ENCODE measurements at regions not wholly inside any gene's neighbourhood (a gene's known extent, or its start where the extent isn't known, plus 50 kb on each side); places are given as distances from the start of the nearest gene placed in this dataset.

GRCh38 chr6:8234321-8234720 lies 132.0 kb upstream of the EEF1E1 start:
- TF ChIP-seq, protein P1, sequence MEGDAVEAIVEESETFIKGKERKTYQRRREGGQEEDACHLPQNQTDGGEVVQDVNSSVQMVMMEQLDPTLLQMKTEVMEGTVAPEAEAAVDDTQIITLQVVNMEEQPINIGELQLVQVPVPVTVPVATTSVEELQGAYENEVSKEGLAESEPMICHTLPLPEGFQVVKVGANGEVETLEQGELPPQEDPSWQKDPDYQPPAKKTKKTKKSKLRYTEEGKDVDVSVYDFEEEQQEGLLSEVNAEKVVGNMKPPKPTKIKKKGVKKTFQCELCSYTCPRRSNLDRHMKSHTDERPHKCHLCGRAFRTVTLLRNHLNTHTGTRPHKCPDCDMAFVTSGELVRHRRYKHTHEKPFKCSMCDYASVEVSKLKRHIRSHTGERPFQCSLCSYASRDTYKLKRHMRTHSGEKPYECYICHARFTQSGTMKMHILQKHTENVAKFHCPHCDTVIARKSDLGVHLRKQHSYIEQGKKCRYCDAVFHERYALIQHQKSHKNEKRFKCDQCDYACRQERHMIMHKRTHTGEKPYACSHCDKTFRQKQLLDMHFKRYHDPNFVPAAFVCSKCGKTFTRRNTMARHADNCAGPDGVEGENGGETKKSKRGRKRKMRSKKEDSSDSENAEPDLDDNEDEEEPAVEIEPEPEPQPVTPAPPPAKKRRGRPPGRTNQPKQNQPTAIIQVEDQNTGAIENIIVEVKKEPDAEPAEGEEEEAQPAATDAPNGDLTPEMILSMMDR (IDR thresholded peaks at IDR 0.05; ENCODE audit: low read depth, low read length, poor library complexity, severe bottlenecking): no peak
- TF ChIP-seq EZH2phosphoT487 (IDR thresholded peaks at IDR 0.05; ENCODE audit: borderline replicate concordance, low read length): no peak

Data from DOHH2 (cell line).